GM12874 (cell line): ENCODE measurements at regions not wholly inside any gene's neighbourhood (a gene's known extent, or its start where the extent isn't known, plus 50 kb on each side); places are given as distances from the start of the nearest gene placed in this dataset.

Source experiments
- TF ChIP-seq, protein P1 (sequence below): IDR thresholded peaks from 2 replicates; pipeline ENCODE4 v1.5.1; 2011; ENCODE audit warnings: low read depth, mild to moderate bottlenecking, control low read depth, low read length, moderate library complexity; ENCODE audit not compliant: insufficient read depth

DNA sequence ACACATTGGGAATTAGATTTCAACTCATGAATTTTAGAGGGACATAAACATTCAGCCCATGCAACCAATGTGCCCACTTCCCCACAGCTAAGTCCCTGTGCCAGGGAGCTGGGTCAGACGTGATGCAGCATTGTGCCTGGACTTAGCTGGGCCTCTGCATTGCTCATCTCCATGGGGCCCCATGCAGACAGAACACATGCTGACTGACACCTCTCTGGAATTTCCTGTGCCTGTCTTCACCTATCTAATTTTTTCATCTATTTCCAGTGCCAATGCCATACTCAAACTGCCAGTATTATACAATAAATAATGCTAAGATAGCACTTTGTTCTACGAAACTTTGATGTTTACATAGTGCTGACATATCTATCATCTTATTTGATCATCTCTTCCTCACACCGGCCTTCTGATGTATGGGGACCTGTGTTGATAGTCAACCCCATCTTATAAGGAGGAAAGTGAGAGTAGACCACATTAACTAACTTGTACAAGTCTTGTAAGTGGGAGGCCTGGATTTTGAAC, 92.2 kb downstream of the CDC42EP3 start:
- TF ChIP-seq, protein P1, sequence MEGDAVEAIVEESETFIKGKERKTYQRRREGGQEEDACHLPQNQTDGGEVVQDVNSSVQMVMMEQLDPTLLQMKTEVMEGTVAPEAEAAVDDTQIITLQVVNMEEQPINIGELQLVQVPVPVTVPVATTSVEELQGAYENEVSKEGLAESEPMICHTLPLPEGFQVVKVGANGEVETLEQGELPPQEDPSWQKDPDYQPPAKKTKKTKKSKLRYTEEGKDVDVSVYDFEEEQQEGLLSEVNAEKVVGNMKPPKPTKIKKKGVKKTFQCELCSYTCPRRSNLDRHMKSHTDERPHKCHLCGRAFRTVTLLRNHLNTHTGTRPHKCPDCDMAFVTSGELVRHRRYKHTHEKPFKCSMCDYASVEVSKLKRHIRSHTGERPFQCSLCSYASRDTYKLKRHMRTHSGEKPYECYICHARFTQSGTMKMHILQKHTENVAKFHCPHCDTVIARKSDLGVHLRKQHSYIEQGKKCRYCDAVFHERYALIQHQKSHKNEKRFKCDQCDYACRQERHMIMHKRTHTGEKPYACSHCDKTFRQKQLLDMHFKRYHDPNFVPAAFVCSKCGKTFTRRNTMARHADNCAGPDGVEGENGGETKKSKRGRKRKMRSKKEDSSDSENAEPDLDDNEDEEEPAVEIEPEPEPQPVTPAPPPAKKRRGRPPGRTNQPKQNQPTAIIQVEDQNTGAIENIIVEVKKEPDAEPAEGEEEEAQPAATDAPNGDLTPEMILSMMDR = no peak

GRCh38 chr2:37581433-37581832, 90.0 kb downstream of the CDC42EP3 start:
- TF ChIP-seq, protein P1 = no peak

DNA sequence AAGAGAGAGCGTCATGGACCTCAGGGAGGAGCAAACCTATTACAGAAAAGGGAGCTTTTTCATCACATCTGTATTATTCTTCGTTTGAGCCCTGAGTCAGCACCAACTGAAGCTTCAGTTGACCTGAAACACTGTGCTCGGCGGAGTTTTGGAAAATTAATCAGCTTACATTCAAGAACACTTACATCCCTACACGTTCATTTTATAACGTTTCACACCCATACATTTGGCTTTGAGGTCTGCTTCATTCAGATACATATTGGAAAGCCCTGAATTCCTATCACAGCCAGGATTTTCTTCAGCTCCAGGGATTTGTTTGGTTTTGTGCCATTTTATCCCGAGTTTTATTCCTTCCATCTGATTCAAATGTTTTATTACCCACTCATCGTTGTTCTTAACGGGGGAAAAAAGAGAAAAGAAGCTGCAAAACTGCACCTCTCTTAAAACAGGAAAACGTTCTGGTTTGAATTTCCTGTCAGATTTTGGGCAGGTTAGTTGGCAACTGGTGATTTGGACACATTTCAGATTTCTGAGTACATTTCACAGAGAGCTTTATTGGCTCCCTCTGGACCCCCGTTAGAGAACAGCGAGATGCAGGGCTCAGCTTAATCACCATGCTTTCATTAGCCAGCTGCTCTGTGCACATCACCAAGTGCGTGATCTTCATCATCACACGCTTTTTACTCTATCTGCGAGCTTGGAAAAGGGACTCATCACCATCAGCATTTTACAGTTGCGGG, 88.8 kb downstream of the CDC42EP3 start:
- TF ChIP-seq, protein P1 = no peak

DNA sequence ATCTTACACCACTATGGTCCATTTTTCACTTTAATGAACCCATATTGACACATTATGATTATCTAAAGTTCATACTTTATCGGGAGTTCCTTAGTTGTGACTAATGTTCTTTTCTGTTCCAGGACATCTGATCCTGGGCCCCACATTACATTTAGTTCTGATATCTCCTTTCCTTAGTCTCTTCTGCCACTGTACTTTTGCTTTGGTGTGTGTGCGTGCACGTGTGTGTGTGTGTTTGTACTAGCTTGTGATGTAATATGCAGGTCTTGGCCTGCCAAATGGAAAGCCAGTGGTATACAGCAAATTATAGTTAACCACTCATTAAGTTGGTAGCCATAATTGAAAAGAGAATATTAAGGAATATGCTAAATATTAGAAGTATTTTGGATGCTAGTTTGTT, 88.0 kb downstream of the CDC42EP3 start:
- TF ChIP-seq, protein P1 = no peak

DNA sequence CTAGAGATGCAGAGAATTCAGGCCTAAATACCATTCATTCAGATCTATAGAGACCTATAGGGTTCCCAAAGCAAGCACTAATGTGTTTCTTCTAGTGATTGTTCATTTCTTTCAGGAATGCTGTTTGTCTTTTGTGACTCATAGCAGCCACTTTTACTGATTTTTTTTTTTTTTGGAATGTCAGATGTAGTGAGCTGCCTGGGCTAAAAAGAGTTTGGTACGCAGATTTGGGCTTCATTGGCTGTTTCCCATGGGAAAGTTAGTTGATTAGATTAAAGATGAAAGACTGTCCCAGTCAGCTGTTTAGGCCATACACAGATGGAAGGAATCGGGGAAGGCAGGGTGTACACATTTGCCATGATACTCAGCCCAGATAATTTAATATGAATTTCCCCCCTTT, 87.6 kb downstream of the CDC42EP3 start:
- TF ChIP-seq, protein P1 = no peak

DNA sequence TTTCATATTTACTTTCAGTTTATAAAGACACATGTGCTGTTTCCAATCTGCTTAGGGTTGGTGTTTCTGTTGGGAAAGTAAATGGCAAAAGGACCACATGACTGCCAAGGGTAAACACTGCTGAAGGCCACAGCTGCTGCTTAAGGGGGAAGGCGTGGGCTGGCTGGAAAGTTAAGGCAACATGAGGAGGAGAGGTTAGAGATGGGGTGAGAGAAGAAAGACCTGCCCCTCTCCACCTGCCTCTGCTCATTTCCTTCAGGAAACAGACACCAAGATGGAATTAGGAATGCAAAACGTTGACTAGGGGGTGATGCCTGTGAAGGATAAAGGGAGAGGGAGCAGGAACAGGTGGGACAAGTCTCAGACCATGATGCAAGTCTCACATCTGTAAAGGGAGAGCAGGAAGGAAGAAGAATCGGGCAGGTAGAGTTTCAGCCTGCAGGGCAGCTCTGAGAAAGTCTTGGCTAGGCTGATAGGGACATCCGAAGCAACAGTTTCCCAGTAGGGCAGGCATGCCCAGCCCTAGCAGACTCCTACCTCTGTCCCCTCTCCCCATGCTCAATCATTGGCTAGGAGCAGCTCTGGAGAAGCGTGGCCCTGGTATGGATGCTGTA, 86.0 kb downstream of the CDC42EP3 start:
- TF ChIP-seq, protein P1 = no peak

DNA sequence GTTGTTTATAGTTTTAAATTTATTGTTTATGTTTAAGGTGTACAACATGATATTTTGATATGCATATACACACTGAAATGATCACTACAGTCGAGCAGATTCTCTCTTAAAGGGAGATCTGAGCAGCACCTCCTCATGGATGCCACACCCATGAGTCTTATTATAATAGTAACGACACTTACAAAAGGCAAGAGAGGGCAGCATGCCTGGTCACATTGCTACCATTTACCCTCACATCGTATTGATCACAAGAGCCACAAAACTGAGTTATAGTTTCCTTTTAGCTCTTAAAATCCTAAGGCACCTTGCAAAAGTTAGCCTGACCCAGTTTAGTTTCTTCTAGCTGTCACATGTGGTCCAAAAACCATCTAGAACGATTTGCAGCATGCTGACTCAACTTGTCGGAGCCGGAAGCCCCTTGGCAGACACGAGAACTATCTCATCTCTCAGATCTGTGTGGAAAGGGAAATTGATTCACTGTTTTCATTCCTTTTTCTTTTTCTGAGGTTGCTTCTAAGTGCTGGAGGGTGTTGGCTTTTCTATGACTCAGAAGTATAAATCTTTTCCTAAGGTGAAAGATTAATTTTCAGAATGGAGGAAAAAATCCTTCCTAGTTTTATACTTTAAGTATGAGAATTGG, 85.3 kb downstream of the CDC42EP3 start:
- TF ChIP-seq, protein P1 = no peak
